Femur (tissue), 1 donor: ENCODE measurements at regions not wholly inside any gene's neighbourhood (a gene's known extent, or its start where the extent isn't known, plus 50 kb on each side); places are given as distances from the start of the nearest gene placed in this dataset.

Experiments used
- DNase-seq: peaks from one replicate; pipeline ENCODE4 v3.0.0-alpha.2; 2017

- no peak for DNase-seq
Observed at GRCh38 chr14:87508333-87508732, 484.6 kb downstream of the GALC start.

GRCh38 chr14:87503711-87504110, 489.3 kb downstream of the GALC start:
- DNase-seq, result no peak

GRCh38 chr14:87497301-87497700, 495.7 kb downstream of the GALC start:
- no peak for DNase-seq

GRCh38 chr14:87494010-87494409, 499.0 kb downstream of the GALC start:
- DNase-seq, result no peak

- DNase-seq, result no peak
Observed at GRCh38 chr14:87492561-87492960, 500.4 kb downstream of the GALC start.

- no peak for DNase-seq
Observed at GRCh38 chr14:87491816-87492215, 501.2 kb downstream of the GALC start.

- DNase-seq, result no peak
Observed at GRCh38 chr14:87489196-87489819, 503.7 kb downstream of the GALC start.

- DNase-seq, result no peak
Observed at GRCh38 chr14:87483271-87484260, 509.4 kb downstream of the GALC start.

- DNase-seq, result no peak
Observed at GRCh38 chr14:87468531-87468930, 524.5 kb downstream of the GALC start.

GRCh38 chr14:87467578-87467977, 525.4 kb downstream of the GALC start:
- DNase-seq, result no peak

GRCh38 chr14:87465770-87466169, 527.2 kb downstream of the GALC start:
- DNase-seq, result no peak

GRCh38 chr14:87461704-87462103, 531.3 kb downstream of the GALC start:
- no peak for DNase-seq

GRCh38 chr14:87457720-87458119, 535.3 kb downstream of the GALC start:
- no peak for DNase-seq

- DNase-seq, result no peak
Observed at GRCh38 chr14:87450193-87450592, 542.8 kb downstream of the GALC start.

GRCh38 chr14:87449016-87449415, 544.0 kb downstream of the GALC start:
- no peak for DNase-seq

- DNase-seq, result no peak
Observed at GRCh38 chr14:87443787-87444186, 549.2 kb downstream of the GALC start.

- DNase-seq, result no peak
Observed at GRCh38 chr14:87443039-87443438, 549.9 kb downstream of the GALC start.

GRCh38 chr14:87437158-87437557, 555.8 kb downstream of the GALC start:
- no peak for DNase-seq

GRCh38 chr14:87434680-87435079, 558.3 kb downstream of the GALC start:
- no peak for DNase-seq

GRCh38 chr14:87434011-87434410, 559.0 kb downstream of the GALC start:
- DNase-seq, result no peak

GRCh38 chr14:87432698-87433097, 560.3 kb downstream of the GALC start:
- no peak for DNase-seq

GRCh38 chr14:87430810-87431209, 562.2 kb downstream of the GALC start:
- no peak for DNase-seq

- no peak for DNase-seq
Observed at GRCh38 chr14:87430214-87430613, 562.8 kb downstream of the GALC start.

GRCh38 chr14:87419925-87420324, 573.1 kb downstream of the GALC start:
- DNase-seq, result no peak
